GM18858 (cell line): ENCODE measurements at regions not wholly inside any gene's neighbourhood (a gene's known extent, or its start where the extent isn't known, plus 50 kb on each side); places are given as distances from the start of the nearest gene placed in this dataset.
"Not testable (repeated sequence)": the region's sequence is repeated elsewhere in the genome, so short reads cannot be mapped to it uniquely, and the experiment has no call there.

ENCODE experiments used
- ATAC-seq: cut with Tn5 transposase; IDR thresholded peaks from one replicate; pipeline ENCODE4 v1.9.1; 2021; ENCODE audit not compliant: unreplicated experiment

DNA sequence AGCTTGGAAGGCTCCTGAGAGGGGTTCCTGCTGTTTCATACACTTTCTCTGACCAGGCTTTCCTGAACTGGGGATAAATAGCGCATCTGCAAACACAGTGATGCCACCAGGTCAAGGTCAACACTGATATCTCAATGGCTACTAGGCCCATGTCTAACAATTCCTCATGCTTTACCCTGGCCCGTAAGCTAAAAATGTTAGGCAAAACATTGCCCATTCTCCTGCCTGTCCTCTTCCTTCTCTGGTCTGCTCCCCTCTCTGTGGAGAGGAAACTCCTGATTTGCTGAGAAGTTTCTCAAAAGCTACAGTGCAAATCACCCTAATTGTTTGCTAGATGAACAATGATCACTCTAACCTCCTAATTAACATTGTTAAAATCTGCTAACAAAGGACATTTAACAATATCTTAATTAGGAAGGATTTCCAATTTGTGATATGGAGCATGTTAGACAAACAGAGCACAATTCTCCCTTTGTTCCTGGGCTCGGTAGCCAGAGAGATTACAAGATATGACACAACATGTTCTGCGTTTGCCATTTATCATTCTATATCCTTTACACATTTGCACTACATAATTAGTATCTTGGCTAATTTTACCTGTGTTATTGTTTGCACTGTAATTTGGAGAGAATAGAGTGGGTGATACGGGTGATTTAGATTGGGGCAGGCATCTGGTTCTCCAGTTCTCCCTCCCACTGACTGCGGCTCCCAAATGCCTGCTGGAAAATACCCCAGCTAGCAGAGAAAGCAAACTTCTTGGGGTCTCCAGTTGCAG is 266.8 kb downstream of the CD83 start:
- no peak for ATAC-seq

DNA sequence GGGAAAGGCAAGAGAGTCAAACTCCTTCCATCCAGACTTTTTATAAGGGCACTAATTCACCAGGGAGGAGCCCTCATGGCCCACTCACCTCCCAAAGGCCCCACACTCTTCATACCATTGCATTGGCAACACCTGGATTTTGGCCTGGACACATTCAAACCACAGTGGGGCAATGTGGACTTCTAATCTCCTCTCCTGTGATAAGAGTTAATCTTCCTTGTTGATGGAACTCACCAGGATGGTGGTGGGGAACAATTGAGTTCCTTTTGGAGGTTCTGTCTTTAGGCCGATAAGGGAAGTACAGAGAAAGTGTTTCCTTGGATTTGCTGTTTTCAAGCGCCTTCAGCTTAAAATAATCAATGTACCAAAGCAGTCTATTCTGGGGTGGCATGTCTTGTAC is 268.7 kb downstream of the CD83 start:
- no peak for ATAC-seq

DNA sequence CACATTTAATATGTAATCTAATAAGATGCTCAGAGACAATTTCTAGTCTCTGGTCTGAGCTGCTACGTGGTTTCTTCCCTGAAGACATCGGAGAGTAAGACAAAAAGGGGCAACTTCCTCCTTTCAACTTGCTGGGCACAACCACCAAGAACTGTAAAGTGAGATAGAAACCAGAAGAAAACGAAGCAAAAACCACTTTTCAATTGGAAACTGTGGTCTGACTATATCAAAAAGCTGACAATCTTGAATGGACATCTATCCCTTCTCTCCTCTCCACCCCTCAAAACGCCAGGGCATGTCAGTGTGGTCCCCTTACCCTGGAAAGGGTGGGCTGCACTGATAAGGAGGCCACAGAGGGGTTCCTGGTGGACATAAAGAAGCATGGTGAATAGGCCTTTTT is 269.1 kb downstream of the CD83 start:
- no peak for ATAC-seq

DNA sequence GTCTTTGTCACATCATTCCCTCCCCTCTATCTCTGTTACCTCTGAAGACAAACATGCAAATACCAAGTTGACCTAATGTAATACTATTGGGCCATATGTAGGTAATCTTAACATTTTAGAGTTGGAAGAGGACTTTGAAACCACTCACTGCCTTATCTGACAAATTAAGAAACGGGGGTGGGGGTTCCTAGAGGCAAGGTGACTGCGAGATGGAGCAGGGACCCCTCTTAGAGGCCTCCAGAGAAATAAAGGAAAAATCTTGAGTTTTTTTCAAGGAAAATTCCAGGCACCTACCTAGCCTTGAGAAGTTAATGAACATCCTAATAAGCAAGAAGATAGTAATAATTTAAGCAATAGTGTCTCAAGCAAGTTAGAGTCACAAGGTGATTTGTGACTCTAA is 270.8 kb downstream of the CD83 start:
- no peak for ATAC-seq

DNA sequence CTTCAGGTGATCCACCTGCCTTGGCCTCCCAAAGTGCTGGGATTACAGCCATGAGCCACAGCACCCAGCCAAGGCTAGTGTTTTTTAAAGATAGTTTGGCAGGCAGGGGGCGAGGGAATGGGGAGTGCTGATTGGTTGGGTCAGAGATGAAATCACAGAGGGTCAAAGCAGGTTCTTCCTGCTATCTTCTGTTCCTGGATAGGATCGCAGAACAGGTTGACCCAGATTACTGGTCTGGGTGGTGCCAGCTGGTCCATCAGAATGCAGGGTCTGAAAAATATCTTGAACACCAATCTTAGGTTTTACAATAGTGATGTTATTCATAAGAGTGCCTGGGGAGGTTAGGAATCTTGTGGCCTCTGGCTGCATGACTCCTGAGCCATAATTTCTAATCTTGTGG is 272.2 kb downstream of the CD83 start:
- ATAC-seq = not testable (repeated sequence)

DNA sequence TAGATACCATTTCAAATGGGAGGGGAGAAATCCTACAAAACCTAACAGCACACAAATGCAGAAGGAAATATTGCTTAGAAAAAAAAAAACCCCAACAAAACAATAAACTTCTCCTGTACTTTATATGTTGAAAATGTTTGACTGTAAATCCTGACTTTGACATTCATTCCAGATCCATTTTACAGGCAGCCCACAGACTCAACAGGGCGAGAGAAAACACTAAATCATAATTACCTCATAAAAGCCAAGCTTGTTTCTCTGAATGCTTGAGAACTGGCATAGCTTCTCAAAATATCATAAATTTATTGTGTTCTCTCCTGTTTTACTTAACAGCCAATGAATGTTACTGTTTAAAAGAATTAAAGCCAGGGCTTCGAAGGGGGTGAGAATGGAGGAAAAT is 273.2 kb downstream of the CD83 start:
- ATAC-seq = no peak

DNA sequence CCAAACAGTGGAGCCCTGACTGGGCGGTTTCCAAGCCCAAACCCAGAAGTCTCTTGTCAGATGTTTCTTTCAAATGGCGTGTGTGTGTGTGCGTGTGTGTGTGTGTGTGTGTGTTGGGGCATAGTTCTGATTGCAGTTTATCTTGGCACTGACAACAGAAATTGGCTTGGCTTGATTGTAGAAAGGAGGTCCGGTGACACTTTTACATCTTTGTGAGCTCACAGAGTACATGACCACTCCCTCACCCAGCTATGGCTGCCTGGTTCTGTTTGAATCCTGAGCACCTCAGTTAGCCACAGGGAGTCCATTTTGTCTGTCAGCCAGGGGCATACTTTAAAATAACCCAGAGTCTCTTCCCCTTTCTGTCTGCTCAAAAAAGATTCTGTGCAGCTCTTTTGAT is 276.3 kb downstream of the CD83 start:
- no peak for ATAC-seq

DNA sequence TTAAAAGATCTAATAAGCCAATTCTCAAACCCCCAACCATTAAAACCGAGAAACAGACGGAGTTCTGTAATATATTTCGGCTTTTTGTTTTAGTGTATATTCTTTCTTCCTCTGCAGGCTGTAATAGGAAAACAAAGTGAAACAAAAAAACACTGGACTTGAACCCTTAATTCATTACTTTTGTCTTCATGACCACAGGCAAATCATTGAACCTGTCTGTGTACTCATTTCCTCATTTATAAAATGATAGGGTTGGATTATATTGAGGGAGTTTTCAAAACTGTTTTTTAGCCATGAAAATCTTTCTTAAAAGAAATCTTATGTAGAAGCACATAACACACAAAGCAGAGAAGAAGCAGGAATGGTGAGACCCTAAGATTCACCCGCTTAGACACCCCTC is 278.8 kb downstream of the CD83 start:
- no peak for ATAC-seq

DNA sequence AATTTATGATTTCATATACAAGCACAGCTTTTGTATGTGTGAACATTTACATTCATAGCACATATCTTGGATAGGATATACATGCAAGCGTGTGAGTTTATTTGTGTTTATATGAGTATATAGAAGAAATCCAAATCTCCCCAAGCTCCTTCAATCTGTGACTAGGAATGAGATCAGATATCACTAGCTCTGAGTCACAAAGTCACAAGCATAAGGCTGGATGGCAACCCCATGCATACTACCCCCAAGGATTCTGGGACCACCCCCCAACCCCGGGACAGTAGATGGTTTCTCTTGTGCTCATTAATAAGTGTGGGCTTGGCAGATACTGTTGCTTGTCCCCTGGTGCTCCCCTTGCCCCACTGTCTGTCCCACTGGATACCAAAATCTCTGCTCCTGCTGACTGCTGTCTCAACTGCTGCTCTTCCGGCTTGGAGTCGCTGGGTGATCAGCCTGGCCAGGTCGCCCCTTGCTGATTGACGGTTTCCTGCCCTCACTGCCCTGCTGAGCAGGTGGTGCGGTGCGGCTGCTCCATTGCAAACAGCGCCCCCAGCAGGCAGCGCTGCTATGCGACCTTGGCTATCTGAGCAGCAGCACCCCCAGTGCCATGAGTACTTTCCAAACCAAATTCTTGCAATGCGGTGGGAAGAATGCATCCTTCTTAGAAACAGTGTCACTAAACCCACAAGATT is 279.4 kb downstream of the CD83 start:
- no peak for ATAC-seq

DNA sequence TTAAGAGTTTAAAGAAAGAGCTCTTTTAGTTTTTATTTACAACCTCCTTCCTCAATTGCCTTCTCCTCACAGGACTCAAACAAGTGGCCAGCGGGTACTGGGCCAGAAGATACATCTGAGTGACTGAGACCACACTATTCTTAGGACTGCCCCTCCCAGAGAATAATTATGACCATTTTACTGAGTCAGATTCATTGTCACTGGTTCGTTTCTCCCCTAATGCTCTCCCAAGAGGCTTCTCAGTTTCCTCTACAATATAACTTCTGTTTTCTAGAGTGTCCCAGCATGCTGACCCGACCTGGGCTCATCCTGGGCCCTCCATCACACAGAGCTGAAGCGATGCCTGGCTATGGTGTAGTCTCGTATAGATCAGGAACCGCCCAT is 279.9 kb downstream of the CD83 start:
- ATAC-seq = no peak

DNA sequence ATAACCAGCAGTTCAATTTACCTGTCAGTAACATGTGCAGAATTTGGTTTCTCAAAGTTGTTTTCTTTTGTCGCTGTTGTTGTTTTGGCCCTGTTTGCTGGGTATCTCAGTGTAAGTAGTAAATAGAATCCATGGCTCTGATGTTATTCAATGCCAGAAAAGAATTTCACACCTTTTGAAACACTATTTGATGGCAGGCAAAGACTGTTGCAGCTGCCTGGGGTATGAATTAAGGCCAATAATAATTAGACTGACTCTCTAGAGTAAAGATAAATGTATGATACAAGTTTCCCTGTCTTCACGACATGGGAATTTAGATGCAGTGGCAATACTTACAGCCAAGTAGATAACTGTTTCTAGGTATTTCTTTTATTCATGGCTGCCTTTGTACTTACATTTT is 281.4 kb downstream of the CD83 start:
- ATAC-seq = no peak

DNA sequence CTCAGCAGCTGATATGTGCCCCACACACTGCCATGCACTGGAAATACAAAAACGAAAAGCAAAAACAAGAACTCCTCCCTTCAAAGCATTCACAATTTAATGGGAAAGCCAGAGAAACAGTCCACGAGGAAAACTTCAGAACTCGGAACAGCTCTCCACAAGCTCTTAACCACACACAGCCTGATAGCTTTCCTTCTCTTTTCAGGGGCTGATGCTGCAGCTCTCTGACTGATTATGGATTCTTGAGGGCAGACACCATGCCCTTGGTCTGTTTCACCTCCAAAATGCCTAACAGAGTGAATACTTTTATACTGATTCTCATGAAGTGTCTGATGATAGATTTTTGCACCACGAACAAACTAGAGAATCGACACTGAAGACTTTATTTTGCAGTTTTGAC is 282.1 kb downstream of the CD83 start:
- no peak for ATAC-seq

DNA sequence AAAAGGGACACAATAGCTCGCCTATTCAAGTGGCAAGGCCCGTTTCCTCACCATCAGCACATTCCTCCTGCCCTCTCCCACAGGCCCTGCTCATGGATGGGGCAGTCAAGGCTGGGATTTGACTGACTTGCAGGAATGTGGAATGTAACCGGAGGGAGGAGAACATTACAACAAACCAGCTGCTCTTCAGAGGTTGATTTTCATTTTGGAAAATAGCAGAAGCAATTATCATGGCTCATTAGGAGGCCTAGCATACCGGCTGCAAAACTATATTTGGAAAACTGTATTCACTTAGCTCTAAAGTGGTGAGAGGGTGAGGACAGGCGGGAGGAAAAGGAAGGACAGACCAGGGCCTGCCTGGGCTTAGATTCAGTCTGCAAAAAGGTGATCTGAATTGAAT is 283.7 kb downstream of the CD83 start:
- no peak for ATAC-seq

DNA sequence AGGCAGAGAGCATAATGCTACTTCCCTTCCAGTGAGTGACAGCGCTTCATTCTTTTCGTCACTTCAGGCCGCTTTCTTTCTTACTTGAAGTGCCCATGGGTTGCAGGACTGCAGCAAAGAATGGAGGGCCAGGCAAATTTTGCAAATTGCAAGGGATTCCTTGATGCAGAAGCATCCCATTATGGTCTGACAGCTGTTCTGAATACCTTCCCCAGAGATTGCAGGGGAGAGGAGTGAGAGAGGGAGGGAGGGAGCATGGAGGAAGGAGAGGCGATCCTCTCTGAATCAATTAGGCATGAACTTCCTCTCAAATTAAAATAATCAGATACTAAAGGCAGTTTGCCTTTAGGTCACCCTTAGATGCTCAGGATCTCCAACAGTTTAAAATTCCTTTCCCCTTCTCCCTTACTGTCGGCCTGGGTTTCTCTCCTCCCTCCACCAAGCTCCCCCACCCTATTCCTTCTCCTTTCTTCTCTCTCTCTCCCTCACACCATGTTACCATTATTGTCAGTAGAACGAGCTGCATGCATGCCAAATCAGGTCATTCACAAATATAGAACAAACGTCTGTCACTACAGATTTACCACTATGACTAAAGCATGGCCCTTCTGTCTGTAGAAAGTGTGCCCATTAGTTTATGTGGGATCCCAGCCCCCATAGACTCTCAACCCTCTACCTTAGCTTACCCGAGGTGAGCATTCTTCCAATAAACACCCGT is 289.2 kb downstream of the CD83 start:
- no peak for ATAC-seq

DNA sequence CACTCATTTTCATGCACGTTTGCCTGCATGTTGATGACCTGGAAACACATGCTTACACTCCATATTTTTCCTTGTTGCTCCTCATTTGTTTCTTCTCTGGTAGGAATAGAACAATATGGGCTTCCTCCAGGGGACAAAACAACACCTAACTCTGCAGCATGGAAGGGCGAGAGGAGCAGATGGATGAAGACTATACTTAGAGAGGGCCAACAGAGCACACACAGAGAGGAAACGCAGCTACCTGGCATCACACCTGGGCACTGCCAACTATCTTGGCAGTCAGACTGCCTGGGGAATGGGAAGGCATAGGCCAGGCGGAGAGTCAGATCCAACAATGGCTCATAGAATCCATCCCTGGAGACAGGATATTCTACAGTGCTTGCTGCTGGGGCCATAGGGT is 290.9 kb downstream of the CD83 start:
- no peak for ATAC-seq

DNA sequence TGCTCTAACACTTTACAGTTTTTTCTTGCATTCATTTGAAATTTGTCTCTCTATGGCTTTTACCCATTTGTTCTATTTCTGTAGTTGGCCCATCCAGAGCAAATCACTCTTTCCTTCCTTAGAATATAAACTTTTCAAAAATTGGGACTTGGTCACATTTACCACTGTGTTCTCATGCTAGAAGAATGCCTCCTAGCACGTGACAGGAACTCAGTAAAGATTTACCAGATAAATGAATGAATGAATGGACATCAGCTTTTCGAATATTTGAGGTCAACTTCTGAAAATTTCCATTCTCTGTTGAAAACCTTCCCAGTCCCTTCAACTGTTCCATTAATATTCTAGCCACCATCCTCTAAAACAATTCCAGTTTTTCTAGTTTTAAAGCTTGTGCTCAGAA is 294.5 kb downstream of the CD83 start:
- ATAC-seq = no peak

DNA sequence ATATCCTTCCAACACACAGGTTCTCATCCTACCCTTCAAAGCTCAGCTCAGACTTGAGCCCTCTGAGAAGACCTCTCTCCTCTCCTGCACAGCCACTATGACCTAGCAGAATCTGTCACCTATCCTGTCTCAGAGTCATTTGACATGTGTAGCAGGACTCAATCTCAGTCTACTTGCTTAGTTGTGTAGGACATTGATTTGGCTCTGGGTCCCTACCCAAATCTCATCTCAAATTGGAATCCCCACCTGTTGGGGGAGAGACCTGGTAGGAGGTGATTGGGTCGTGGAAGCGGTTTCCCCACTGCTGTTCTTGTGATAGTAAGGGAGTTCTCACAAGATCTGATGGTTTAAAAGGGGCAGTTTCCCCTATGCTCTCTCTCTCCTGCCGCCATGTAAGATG is 297.9 kb downstream of the CD83 start:
- no peak for ATAC-seq

DNA sequence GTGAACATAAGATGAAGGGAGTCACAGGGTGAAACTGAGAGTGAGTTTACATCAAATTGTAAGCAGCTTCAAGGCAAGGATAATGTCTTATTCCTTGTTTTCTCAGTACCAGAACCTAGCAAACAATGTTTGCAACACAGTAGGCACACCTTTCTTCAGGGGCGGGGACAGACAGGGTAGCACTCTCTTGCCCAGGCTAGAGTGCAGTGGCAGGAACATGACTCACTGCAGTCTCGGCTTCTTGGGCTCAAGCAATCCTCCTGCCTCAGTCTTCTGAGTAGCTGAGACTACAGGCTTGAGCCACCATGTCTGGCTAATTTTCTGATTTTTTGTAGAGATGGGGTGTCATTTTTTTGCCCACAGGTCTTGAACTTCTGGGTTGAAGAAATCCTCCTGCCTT is 299.8 kb downstream of the CD83 start:
- no peak for ATAC-seq

DNA sequence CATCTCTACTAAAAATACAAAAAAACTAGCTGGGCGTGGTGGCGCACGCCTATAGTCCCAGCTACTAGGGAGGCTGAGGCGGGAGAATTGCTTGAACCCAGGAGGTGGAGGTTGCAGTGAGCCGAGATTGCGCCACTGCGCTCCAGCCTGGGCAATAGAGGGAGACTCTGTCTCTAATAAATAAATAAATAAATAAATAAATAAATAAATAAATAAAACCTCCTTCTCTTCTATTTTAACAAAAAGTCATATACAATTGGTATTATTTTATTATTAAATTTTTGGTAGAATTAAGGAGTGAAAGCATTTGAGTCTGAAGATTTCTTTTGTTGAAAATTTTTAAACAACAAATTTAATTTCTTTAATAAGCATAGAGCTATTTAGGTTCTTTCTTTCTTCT is 301.7 kb downstream of the CD83 start:
- not testable (repeated sequence) for ATAC-seq

DNA sequence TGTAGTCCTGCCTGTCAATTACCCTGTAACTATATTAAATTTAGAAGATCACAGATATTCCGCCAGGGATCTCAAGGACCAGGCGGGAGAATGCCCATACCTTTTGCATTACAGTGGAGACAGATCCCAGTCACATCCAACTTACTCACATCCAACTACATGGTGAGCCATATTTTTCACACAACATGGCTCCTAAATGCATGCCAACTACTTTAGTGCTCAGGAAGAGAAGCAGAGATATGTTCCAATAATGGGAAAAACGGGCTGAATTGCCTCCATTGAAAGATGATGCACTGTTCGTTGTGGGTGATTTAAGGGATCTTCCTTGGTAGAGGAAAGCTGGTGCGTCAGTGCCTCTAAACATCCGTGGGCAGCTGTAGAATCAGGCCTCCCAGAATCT is 304.5 kb downstream of the CD83 start:
- ATAC-seq = no peak

DNA sequence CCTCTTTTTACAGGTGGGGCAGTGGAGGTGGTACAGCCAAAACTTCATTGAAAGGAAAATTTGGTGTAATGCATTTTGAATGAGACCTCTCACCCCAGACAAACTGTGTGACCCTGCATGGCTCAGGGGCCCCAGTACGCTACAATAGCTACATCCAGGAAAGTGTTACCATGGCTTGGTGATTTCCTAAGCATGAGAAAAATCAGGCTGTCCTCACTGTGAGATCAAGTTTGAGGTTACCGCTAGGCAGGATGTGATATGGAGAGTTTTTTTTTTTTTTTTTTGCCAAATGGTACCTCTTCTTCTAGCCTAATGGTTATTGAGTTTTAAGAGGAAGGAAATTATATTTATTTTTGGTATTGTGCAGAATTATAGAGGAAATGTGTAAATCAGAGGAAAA is 305.3 kb downstream of the CD83 start:
- no peak for ATAC-seq

DNA sequence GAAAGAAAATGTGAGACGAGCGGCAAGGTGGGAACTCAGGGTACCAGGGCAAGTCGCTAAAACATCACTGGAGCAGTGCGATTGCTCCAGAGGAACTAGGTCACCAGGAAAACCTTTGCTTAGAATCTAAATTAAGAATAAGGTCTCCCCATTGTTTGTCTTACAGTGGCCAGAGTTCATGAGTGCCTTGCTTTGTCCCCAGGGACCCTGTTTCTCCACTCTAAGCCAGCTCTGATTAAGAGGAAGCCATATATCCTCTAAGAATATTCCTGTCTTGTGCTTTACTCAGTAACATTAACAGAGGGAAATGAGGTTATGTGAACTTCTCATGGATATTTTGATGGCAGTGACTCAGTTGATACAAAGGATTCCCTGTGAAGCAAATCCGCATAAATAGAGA is 305.8 kb downstream of the CD83 start:
- no peak for ATAC-seq
